Erythroblast (primary cell): ENCODE measurements at regions not wholly inside any gene's neighbourhood (a gene's known extent, or its start where the extent isn't known, plus 50 kb on each side); places are given as distances from the start of the nearest gene placed in this dataset.
"Not testable (repeated sequence)": the region's sequence is repeated elsewhere in the genome, so short reads cannot be mapped to it uniquely, and the experiment has no call there.

ENCODE experiments used
- DNase-seq, 2 experiments: peaks; one replicate each; lab custom pipeline; 2025; lab: John Stamatoyannopoulos, UW
- GATA1 ChIP-seq: IDR thresholded peaks from 2 replicates; pipeline ENCODE4 v1.6.1; 2011; ENCODE audit warnings: low read depth, mild to moderate bottlenecking, control low read depth, low read length, moderate library complexity
- POLR2A ChIP-seq: IDR thresholded peaks from 2 replicates; pipeline ENCODE4 v1.6.1; 2011; ENCODE audit warnings: mild to moderate bottlenecking, low read length

- DNase-seq, result no peak
- TF ChIP-seq POLR2A (no peak), GATA1 (no peak)
These were observed 203.2 kb upstream of the SHH start for GRCh38 chr7:156015237-156016020.

GRCh38 chr7:156014808-156015207 lies 202.5 kb upstream of the SHH start:
- TF ChIP-seq GATA1 (no peak), POLR2A (no peak)
- no peak for DNase-seq

GRCh38 chr7:156014201-156014600 lies 201.9 kb upstream of the SHH start:
- no peak for DNase-seq
- TF ChIP-seq POLR2A (no peak), GATA1 (no peak)

GRCh38 chr7:156012412-156012811 lies 200.1 kb upstream of the SHH start:
- TF ChIP-seq GATA1 (no peak), POLR2A (no peak)

GRCh38 chr7:156009569-156009968 lies 197.3 kb upstream of the SHH start:
- TF ChIP-seq GATA1, result no peak
- TF ChIP-seq POLR2A, result no peak
- DNase-seq, result no peak

More at GRCh38 chr7:156012412-156012811, 200.1 kb upstream of the SHH start:
- DNase-seq, result no peak

- DNase-seq, result not testable (repeated sequence)
These were observed 194.6 kb upstream of the SHH start for GRCh38 chr7:156006876-156007275.

- no peak for DNase-seq
- TF ChIP-seq GATA1 (no peak), POLR2A (no peak)
These were observed 193.8 kb upstream of the SHH start for GRCh38 chr7:156006024-156006423.

- TF ChIP-seq POLR2A (no peak), GATA1 (no peak)
These were observed 193.0 kb upstream of the SHH start for GRCh38 chr7:156005202-156005691.

GRCh38 chr7:156004265-156005201 lies 192.3 kb upstream of the SHH start:
- TF ChIP-seq GATA1 (no peak), POLR2A (no peak)
- DNase-seq, result no peak

More at GRCh38 chr7:156005202-156005691, 193.0 kb upstream of the SHH start:
- DNase-seq, result no peak

GRCh38 chr7:156003220-156004162 lies 191.2 kb upstream of the SHH start:
- DNase-seq, result no peak
- TF ChIP-seq GATA1 (no peak), POLR2A (no peak)

GRCh38 chr7:156002362-156003066 lies 190.3 kb upstream of the SHH start:
- DNase-seq, result no peak
- TF ChIP-seq POLR2A (no peak), GATA1 (no peak)

- no peak for DNase-seq
- TF ChIP-seq GATA1 (no peak), POLR2A (no peak)
These were observed 189.4 kb upstream of the SHH start for GRCh38 chr7:156001496-156002260.
